Neural cell (in vitro differentiated cells): ENCODE measurements at regions not wholly inside any gene's neighbourhood (a gene's known extent, or its start where the extent isn't known, plus 50 kb on each side); places are given as distances from the start of the nearest gene placed in this dataset.
"Not testable (repeated sequence)": the region's sequence is repeated elsewhere in the genome, so short reads cannot be mapped to it uniquely, and the experiment has no call there.

Experiments used
- H2AFZ ChIP-seq: fragments of 200-600, 300-800 bp; sonication (generic), shearing (Covaris generic); 2 replicates; pipeline ENCODE4 v1.6.0; 2014; ENCODE audit warnings: low read depth, mild to moderate bottlenecking, antibody characterized with exemption, low read length, moderate library complexity
- H3F3A ChIP-seq: fragments of 200-600 bp; shearing (Covaris generic); 2 replicates; pipeline ENCODE4 v1.6.1; 2016; ENCODE audit warnings: mild to moderate bottlenecking, moderate library complexity, mixed read lengths, antibody characterized with exemption, low read length; ENCODE audit not compliant: insufficient read depth, poor library complexity, severe bottlenecking
- H3K27ac ChIP-seq: fragments of 200-600, 300-800 bp; sonication (generic), shearing (Covaris generic); 2 replicates; pipeline ENCODE4 v1.5.1; 2014; ENCODE audit warnings: mild to moderate bottlenecking, low read length, moderate library complexity
- H3K27me3 ChIP-seq: fragments of 300-800, 200-600 bp; sonication (generic), shearing (Covaris generic); 2 replicates; pipeline ENCODE4 v1.6.0; 2014; ENCODE audit warnings: mild to moderate bottlenecking, low read depth, low read length, moderate library complexity; ENCODE audit not compliant: insufficient read depth
- H3K36me3 ChIP-seq: fragments of 300-800, 200-600 bp; sonication (generic), shearing (Covaris generic); 2 replicates; pipeline ENCODE4 v1.5.1; 2014; ENCODE audit warnings: mild to moderate bottlenecking, antibody characterized with exemption, low read length, moderate library complexity; ENCODE audit not compliant: insufficient read depth
- H3K4me2 ChIP-seq: fragments of 300-800, 200-600 bp; sonication (generic), shearing (Covaris generic); 2 replicates; pipeline ENCODE4 v1.6.0; 2014; ENCODE audit warnings: mild to moderate bottlenecking, low read length
- H3K4me3 ChIP-seq: fragments of 300-800, 200-600 bp; sonication (generic), shearing (Covaris generic); 2 replicates; pipeline ENCODE4 v1.5.1; 2014; ENCODE audit warnings: mild to moderate bottlenecking, low read length, moderate library complexity
- H3K79me2 ChIP-seq: fragments of 200-600 bp; shearing (Covaris generic); replicated peaks from 2 replicates; pipeline ENCODE4 v1.6.0; 2014; ENCODE audit warnings: mild to moderate bottlenecking, low read length, moderate library complexity; ENCODE audit not compliant: insufficient read depth
- H3K9ac ChIP-seq: fragments of 300-800, 200-600 bp; sonication (generic), shearing (Covaris generic); 2 replicates; pipeline ENCODE4 v1.6.1; 2016; ENCODE audit warnings: mild to moderate bottlenecking, low read length, mixed read lengths
- H3K9me2 ChIP-seq: fragments of 200-600 bp; shearing (Covaris generic); 2 replicates; pipeline ENCODE4 v1.6.1; 2016; ENCODE audit warnings: mild to moderate bottlenecking, low read length, mixed read lengths; ENCODE audit not compliant: insufficient read depth
- H3K9me3 ChIP-seq: fragments of 200-600, 300-800 bp; sonication (generic), shearing (Covaris generic); 2 replicates; pipeline ENCODE4 v1.6.1; 2016; ENCODE audit warnings: mild to moderate bottlenecking, mixed run types, low read length, moderate library complexity, mixed read lengths
- H4K20me1 ChIP-seq: fragments of 200-600 bp; shearing (Covaris generic); 2 replicates; pipeline ENCODE4 v1.6.1; 2016; ENCODE audit warnings: mild to moderate bottlenecking, mixed run types; ENCODE audit not compliant: insufficient read depth
- small RNA-seq, 3 experiments: library from RNA; depleted of rRNA; stranded (forward); fragments of <200 nt; gene quantifications; one replicate each; pipeline ENCODE3, GENCODE V24; 2012

DNA sequence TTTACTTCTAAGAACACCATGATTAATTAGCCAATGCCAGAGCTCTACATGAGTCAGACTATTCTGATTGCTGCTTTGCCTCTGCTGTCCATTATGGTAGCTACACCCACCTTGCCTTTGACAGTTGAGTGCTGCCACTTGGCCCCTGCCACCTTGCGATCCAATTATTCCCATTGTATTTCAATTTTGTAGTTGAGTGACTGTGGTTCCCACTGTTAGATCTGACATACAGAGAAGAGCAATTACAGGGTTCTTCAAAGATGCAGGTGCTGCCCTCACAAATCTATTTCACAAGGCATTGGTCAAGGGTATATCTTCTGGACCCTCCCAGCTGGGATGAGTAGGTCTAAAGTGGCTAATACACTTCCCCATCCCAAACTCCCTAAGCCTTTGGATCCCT is 161.1 kb downstream of the EPM2A start:
- not testable (repeated sequence) for H3F3A ChIP-seq, H3K79me2 ChIP-seq, H4K20me1 ChIP-seq, H3K9me2 ChIP-seq, H3K4me3 ChIP-seq, H3K9me3 ChIP-seq, H2AFZ ChIP-seq, H3K36me3 ChIP-seq, H3K27ac ChIP-seq, H3K27me3 ChIP-seq, H3K4me2 ChIP-seq, H3K9ac ChIP-seq

Small RNA genes lying in the stretch of these regions (small RNA-seq; reads per million reads assigned to genes)
- gene RNU1-33P, result 0 reads per million in 3 experiments
